ENCODE measurements at regions not wholly inside any gene's neighbourhood (a gene's known extent, or its start where the extent isn't known, plus 50 kb on each side); places are given as distances from the start of the nearest gene placed in this dataset.

- TF ChIP-seq CTCF (IDR thresholded peaks at IDR 0.05) (no peak), POLR2A (IDR thresholded peaks at IDR 0.05) (no peak), POLR2AphosphoS5 (IDR thresholded peaks at IDR 0.05) (no peak)
Measured at GRCh38 chr9:74303945-74304344, 193.2 kb upstream of the RORB start.

Data from stomach (tissue), 4 donors.